ENCODE measurements at regions not wholly inside any gene's neighbourhood (a gene's known extent, or its start where the extent isn't known, plus 50 kb on each side); places are given as distances from the start of the nearest gene placed in this dataset.

DNA sequence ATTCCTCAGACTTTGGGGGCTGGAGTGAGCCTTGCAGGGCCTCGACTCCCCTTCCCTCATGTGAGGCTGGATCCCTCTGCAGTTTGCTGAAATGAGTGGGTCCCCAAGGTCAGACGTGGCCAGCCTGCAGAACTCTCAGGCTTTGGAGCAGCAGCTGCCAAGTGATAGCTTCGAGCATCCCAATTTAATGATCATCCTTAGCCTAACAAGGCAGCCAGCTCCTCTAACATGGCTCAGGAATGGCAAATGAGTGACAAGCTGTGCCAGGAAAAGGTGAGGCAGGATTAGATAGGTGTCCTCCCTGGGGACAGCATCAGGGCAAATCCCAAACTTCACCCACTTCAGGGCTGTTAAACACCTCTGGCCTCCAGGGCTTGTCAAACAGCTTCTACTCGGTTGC is 130.7 kb upstream of the PWP1 start:
- H3K14ac ChIP-seq (ENCODE audit: insufficient read depth, low read length), result no peak overlapping the region
- H3K23me2 ChIP-seq (ENCODE audit: insufficient read length, low read depth, low read length, poor library complexity, severe bottlenecking), result no peaks in the 10 kb centered on the region
- H3K79me2 ChIP-seq (ENCODE audit: insufficient read depth, low read length), result no peaks in the 10 kb centered on the region
- H4K8ac ChIP-seq (replicated peaks; ENCODE audit: insufficient read length, low read depth, low read length), result no peak overlapping the region
- no peaks in the 10 kb centered on the region for H3K79me1 ChIP-seq (ENCODE audit: insufficient read depth, low read depth, low read length, poor library complexity, severe bottlenecking)
- H3K4me1 ChIP-seq (ENCODE audit: insufficient read depth, low read length), result no peaks in the 10 kb centered on the region
- H2AK5ac ChIP-seq (ENCODE audit: insufficient read length, low read length), result no peak overlapping the region
- H3K4me2 ChIP-seq (ENCODE audit: insufficient read depth, insufficient read length, low read length), result no peak overlapping the region
- no peak overlapping the region for H3K23ac ChIP-seq (ENCODE audit: insufficient read length, low read depth, low read length)
- no peak overlapping the region for H2AFZ ChIP-seq (ENCODE audit: low read length)
- H3K36me3 Mint-ChIP-seq (ENCODE audit: insufficient read depth in 1 of 3, low read depth in 3 of 3), result peaks cover 0 to 3% (median 0%) of the 10 kb centered on the region in 3 experiments; a peak in 1 of 7 replicates
- H4K91ac ChIP-seq (ENCODE audit: insufficient read length, low read depth, low read length), result no peak overlapping the region
- no peak overlapping the region for H2BK5ac ChIP-seq (ENCODE audit: insufficient read length, low read length)
- DNase-seq, result no peak
- peak overlapping the region in 1 of 3 experiments; percentile 52; a peak in 1 of 7 replicates for H3K27ac Mint-ChIP-seq
- H2BK20ac ChIP-seq (ENCODE audit: low read depth, low read length, poor library complexity, severe bottlenecking), result no peak overlapping the region
- no peaks in the 10 kb centered on the region for H3K27me3 ChIP-seq (ENCODE audit: insufficient read depth, low read length)
- H3T11ph ChIP-seq (ENCODE audit: low read length), result no peak overlapping the region
- H3K9ac ChIP-seq (ENCODE audit: extremely low read depth, insufficient read length, low read length), result no peak overlapping the region
- TF ChIP-seq, protein P1, sequence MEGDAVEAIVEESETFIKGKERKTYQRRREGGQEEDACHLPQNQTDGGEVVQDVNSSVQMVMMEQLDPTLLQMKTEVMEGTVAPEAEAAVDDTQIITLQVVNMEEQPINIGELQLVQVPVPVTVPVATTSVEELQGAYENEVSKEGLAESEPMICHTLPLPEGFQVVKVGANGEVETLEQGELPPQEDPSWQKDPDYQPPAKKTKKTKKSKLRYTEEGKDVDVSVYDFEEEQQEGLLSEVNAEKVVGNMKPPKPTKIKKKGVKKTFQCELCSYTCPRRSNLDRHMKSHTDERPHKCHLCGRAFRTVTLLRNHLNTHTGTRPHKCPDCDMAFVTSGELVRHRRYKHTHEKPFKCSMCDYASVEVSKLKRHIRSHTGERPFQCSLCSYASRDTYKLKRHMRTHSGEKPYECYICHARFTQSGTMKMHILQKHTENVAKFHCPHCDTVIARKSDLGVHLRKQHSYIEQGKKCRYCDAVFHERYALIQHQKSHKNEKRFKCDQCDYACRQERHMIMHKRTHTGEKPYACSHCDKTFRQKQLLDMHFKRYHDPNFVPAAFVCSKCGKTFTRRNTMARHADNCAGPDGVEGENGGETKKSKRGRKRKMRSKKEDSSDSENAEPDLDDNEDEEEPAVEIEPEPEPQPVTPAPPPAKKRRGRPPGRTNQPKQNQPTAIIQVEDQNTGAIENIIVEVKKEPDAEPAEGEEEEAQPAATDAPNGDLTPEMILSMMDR (conservative IDR thresholded peaks at IDR 0.05), result no peak
- no peak overlapping the region for H3K27ac ChIP-seq (ENCODE audit: insufficient read length, low read depth, low read length)
- no peak overlapping the region for H3K4ac ChIP-seq (ENCODE audit: low read depth, low read length)
- no peak overlapping the region for H3K18ac ChIP-seq (ENCODE audit: insufficient read length, low read depth, low read length)
- H4K5ac ChIP-seq (ENCODE audit: insufficient read length, low read depth, low read length), result no peak overlapping the region
- H3K9me3 ChIP-seq (ENCODE audit: control insufficient read depth, low read depth, low read length), result no peaks in the 10 kb centered on the region
- H4K20me1 ChIP-seq (ENCODE audit: control insufficient read depth, insufficient read depth, insufficient read length), result no peaks in the 10 kb centered on the region
- H3K9me3 Mint-ChIP-seq, result peaks cover 2 to 3% of the 10 kb centered on the region in 2 experiments; a peak in 3 of 5 replicates
- no peak overlapping the region for H3K56ac ChIP-seq (ENCODE audit: insufficient read length, low read depth, low read length)
- H3K27me3 Mint-ChIP-seq (ENCODE audit: low read depth), result no peaks in the 10 kb centered on the region; the same call in 1 of the 2 replicates
- no peak overlapping the region for H3K4me3 Mint-ChIP-seq
- no peak overlapping the region for H2BK15ac ChIP-seq (ENCODE audit: low read depth, low read length)
- no CpG with 5 or more reads among the region's 4 CpGs for WGBS (ENCODE audit: extremely low coverage, insufficient read length, low lambda C conversion rate)
- no peak overlapping the region for H2BK120ac ChIP-seq (ENCODE audit: low read depth, low read length, poor library complexity, severe bottlenecking)
- no peak overlapping the region for H2BK12ac ChIP-seq (ENCODE audit: insufficient read length, low read depth, low read length)
- H3K4me1 Mint-ChIP-seq, result peaks cover 0 to under 1% of the 10 kb centered on the region in 2 experiments; a peak in 2 of 4 replicates

All from H9 (cell line).